Pulmonary artery endothelial cell (primary cell): ENCODE measurements at regions not wholly inside any gene's neighbourhood (a gene's known extent, or its start where the extent isn't known, plus 50 kb on each side); places are given as distances from the start of the nearest gene placed in this dataset.

Experiments
- DNase-seq: peaks from one replicate; pipeline ENCODE4 v3.0.0-alpha.2; 2011; ENCODE audit warnings: low read depth, low spot score

DNA sequence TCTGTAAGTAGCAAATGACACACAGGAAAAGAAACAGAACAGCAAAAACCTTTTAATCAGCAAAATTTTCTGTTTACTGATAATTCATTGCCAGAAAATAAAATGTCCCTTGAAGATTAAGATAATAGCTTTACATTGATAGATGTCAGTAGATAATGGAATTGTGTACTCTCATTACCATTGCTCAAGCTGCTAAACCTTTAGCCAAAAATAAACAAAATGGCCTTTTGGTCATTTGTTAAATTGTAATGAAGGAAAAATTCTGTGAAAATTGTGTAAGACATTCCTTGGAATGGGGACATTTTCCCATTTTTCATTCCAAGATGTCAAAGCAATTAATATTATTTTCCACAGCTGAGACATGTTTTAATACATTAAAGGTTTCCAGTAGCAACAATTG lies 189.8 kb downstream of the PLOD2 start:
- no peak for DNase-seq

DNA sequence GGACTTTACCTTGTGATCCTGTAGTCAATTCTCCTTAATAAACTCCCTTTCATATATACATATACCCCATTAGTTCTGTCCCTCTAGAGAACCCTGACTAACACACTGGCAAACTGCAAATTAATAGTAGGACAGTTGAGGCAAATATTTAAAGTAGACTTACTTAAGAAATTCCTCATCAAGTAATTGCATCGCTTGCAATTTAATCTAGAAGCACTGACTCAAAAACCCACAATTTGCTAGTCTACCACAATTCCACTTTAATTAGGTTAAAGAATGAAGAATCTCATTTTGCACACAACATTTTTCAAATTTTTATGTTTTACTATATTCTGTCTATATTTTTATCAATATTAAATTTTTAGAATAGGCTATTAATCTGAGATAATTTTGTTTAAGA lies 188.1 kb downstream of the PLOD2 start:
- no peak for DNase-seq

DNA sequence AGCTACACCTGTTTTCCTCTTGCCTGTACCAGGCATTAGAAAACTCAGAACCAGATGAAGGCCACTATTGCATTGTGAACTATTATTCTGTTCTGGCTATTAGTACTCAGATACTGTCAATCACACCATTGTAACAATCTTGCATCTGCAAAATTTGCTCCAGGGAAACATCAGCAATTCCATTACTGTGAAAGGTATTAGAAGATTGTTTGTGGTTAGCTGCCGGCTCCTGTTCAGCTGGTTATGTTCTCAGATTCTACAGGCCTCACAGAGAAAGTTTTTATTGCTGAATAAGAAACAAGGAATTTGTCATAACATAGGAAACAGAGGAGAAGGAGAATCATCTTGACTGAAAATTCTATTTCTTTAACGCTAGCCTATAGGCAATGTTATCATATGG lies 179.9 kb downstream of the PLOD2 start:
- no peak for DNase-seq

DNA sequence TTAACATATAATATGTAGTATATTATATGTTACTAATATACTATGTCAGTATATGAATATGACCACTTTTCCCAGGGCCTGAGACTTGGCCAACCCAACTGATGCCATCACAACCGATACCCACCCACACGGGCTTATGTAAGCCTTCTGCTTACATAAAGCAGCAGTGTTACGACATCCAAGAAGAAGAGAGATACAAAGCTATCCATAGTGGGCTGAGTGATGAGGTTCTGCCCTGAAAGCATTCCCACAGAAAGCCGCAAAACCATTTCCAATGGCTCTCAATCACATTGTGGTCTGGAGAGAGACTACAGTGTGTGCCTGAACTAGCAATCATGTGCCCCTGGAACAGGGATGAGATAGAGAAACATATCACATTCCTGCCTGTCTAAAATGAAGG lies 177.9 kb downstream of the PLOD2 start:
- no peak for DNase-seq
